UCSD-AML1 (cell line): ENCODE measurements at regions not wholly inside any gene's neighbourhood (a gene's known extent, or its start where the extent isn't known, plus 50 kb on each side); places are given as distances from the start of the nearest gene placed in this dataset.
"Not testable (repeated sequence)": the region's sequence is repeated elsewhere in the genome, so short reads cannot be mapped to it uniquely, and the experiment has no call there.

Experiments
- DNase-seq: peaks from one replicate; lab custom pipeline; 2025; ENCODE audit not compliant: unreplicated experiment; lab: John Stamatoyannopoulos, UW

GRCh38 chr2:8121826-8122513, 559.9 kb upstream of the ID2 start:
- DNase-seq, result no peak

GRCh38 chr2:8122520-8122919, 559.3 kb upstream of the ID2 start:
- DNase-seq, result no peak

GRCh38 chr2:8123464-8123863, 558.4 kb upstream of the ID2 start:
- no peak for DNase-seq

GRCh38 chr2:8125741-8126711, 555.8 kb upstream of the ID2 start:
- no peak for DNase-seq

- DNase-seq, result no peak
Observed at GRCh38 chr2:8126783-8127182, 555.1 kb upstream of the ID2 start.

- DNase-seq, result not testable (repeated sequence)
Observed at GRCh38 chr2:8131423-8131822, 550.4 kb upstream of the ID2 start.

- no peak for DNase-seq
Observed at GRCh38 chr2:8132351-8132831, 549.5 kb upstream of the ID2 start.

GRCh38 chr2:8132879-8133278, 549.0 kb upstream of the ID2 start:
- no peak for DNase-seq

- no peak for DNase-seq
Observed at GRCh38 chr2:8133363-8133762, 548.5 kb upstream of the ID2 start.

- no peak for DNase-seq
Observed at GRCh38 chr2:8133913-8134472, 547.9 kb upstream of the ID2 start.

GRCh38 chr2:8134473-8134932, 547.4 kb upstream of the ID2 start:
- DNase-seq, result no peak

- DNase-seq, result no peak
Observed at GRCh38 chr2:8134985-8135682, 546.7 kb upstream of the ID2 start.

- DNase-seq, result peak; percentile 21
Observed at GRCh38 chr2:8137801-8138200, 544.1 kb upstream of the ID2 start.

- no peak for DNase-seq
Observed at GRCh38 chr2:8138525-8138922, 543.3 kb upstream of the ID2 start.

- no peak for DNase-seq
Observed at GRCh38 chr2:8138923-8139667, 542.8 kb upstream of the ID2 start.

GRCh38 chr2:8139668-8140200, 542.1 kb upstream of the ID2 start:
- DNase-seq, result no peak

GRCh38 chr2:8141079-8141707, 540.7 kb upstream of the ID2 start:
- no peak for DNase-seq

- no peak for DNase-seq
Observed at GRCh38 chr2:8141780-8142179, 540.1 kb upstream of the ID2 start.

- no peak for DNase-seq
Observed at GRCh38 chr2:8142461-8142860, 539.4 kb upstream of the ID2 start.
